ENCODE measurements at regions not wholly inside any gene's neighbourhood (a gene's known extent, or its start where the extent isn't known, plus 50 kb on each side); places are given as distances from the start of the nearest gene placed in this dataset.

GRCh38 chrX:6472652-6473342, 62.1 kb downstream of the VCX3A start:
- no peak for DNase-seq

- DNase-seq: no peak
Observed at GRCh38 chrX:6468706-6469105, 66.2 kb downstream of the VCX3A start.

GRCh38 chrX:6465756-6466155, 69.2 kb downstream of the VCX3A start:
- DNase-seq: no peak

GRCh38 chrX:6464726-6465125, 70.2 kb downstream of the VCX3A start:
- DNase-seq: peak; percentile 27

- DNase-seq: no peak
Observed at GRCh38 chrX:6460893-6461490, 73.9 kb downstream of the VCX3A start.

- no peak for DNase-seq
Observed at GRCh38 chrX:6456196-6456595, 78.7 kb downstream of the VCX3A start.

- DNase-seq: no peak
Observed at GRCh38 chrX:6449946-6450345, 85.0 kb downstream of the VCX3A start.

GRCh38 chrX:6448003-6448402, 86.9 kb downstream of the VCX3A start:
- no peak for DNase-seq

- DNase-seq: no peak
Observed at GRCh38 chrX:6446582-6446981, 88.3 kb downstream of the VCX3A start.

- no peak for DNase-seq
Observed at GRCh38 chrX:6440648-6441047, 94.3 kb downstream of the VCX3A start.

- DNase-seq: no peak
Observed at GRCh38 chrX:6432226-6432625, 102.7 kb downstream of the VCX3A start.

- no peak for DNase-seq
Observed at GRCh38 chrX:6407542-6407941, 127.4 kb downstream of the VCX3A start.

GRCh38 chrX:6386837-6387236, 148.1 kb downstream of the VCX3A start:
- DNase-seq: no peak

GRCh38 chrX:6384921-6385320, 150.0 kb downstream of the VCX3A start:
- no peak for DNase-seq

- DNase-seq: no peak
Observed at GRCh38 chrX:6384371-6384770, 150.5 kb downstream of the VCX3A start.

GRCh38 chrX:6383917-6384316, 151.0 kb downstream of the VCX3A start:
- peak; percentile 14 for DNase-seq

- DNase-seq: no peak
Observed at GRCh38 chrX:6383488-6383887, 151.4 kb downstream of the VCX3A start.

GRCh38 chrX:6382284-6382683, 152.6 kb downstream of the VCX3A start:
- no peak for DNase-seq

- no peak for DNase-seq
Observed at GRCh38 chrX:6377103-6377764, 148.6 kb upstream of the NLGN4X start.

- no peak for DNase-seq
Observed at GRCh38 chrX:6374556-6374955, 145.9 kb upstream of the NLGN4X start.

GRCh38 chrX:6372981-6373380, 144.3 kb upstream of the NLGN4X start:
- DNase-seq: no peak

GRCh38 chrX:6371353-6371752, 142.7 kb upstream of the NLGN4X start:
- DNase-seq: no peak

GRCh38 chrX:6363188-6363587, 134.5 kb upstream of the NLGN4X start:
- no peak for DNase-seq

- DNase-seq: no peak
Observed at GRCh38 chrX:6325437-6325836, 96.8 kb upstream of the NLGN4X start.

- no peak for DNase-seq
Observed at GRCh38 chrX:6313356-6313755, 84.7 kb upstream of the NLGN4X start.
